WTC11 (cell line): ENCODE measurements at regions not wholly inside any gene's neighbourhood (a gene's known extent, or its start where the extent isn't known, plus 50 kb on each side); places are given as distances from the start of the nearest gene placed in this dataset.

Experiments
- ATAC-seq: fragments of 200-7000 bp; cut with Tn5 transposase; 2 replicates; pipeline ENCODE4 v1.10.0; 2021; ENCODE audit warnings: mild to moderate bottlenecking, moderate library complexity
- CTCF ChIA-PET: fragments of 300-600 bp; sonication (Branson Sonifier 250); formaldehyde crosslinking; loops from one replicate; lab custom pipeline; 2021; ENCODE audit warnings: antibody characterized with exemption; lab: Charles Lee
- POLR2A ChIA-PET: fragments of 350-600 bp; sonication (Branson Sonifier 250); formaldehyde crosslinking; loops from one replicate; lab custom pipeline; 2021; ENCODE audit warnings: antibody characterized with exemption; lab: Charles Lee
- DNase-seq: peaks from one replicate; pipeline ENCODE4 v3.0.0; 2021; ENCODE audit warnings: low spot score
- H3K27ac Mint-ChIP-seq: 2 replicates; pipeline ENCODE4 v1.8.0; 2021; ENCODE audit warnings: mixed read lengths
- H3K27me3 Mint-ChIP-seq: 2 replicates; pipeline ENCODE4 v1.8.0; 2021; ENCODE audit warnings: low read depth, mild to moderate bottlenecking, moderate library complexity, mixed read lengths
- H3K36me3 Mint-ChIP-seq: 2 replicates; pipeline ENCODE4 v1.8.0; 2021; ENCODE audit warnings: mixed read lengths
- H3K4me1 Mint-ChIP-seq: 2 replicates; pipeline ENCODE4 v1.8.0; 2022; ENCODE audit warnings: mixed read lengths
- H3K4me3 Mint-ChIP-seq: 2 replicates; pipeline ENCODE4 v1.8.0; 2021; ENCODE audit warnings: mild to moderate bottlenecking, moderate library complexity, mixed read lengths
- H3K9me3 Mint-ChIP-seq: 2 replicates; pipeline ENCODE4 v1.8.0; 2021; ENCODE audit warnings: mixed read lengths
- MYBL2 ChIP-seq: sonication (generic); formaldehyde crosslinking; IDR thresholded peaks from 2 replicates; pipeline ENCODE4 v1.8.1; 2023; ENCODE audit warnings: mild to moderate bottlenecking, moderate library complexity, missing genetic modification reagents
- TCF7 ChIP-seq: sonication (generic); formaldehyde crosslinking; IDR thresholded peaks from 2 replicates; pipeline ENCODE4 v1.8.0; 2022; ENCODE audit warnings: mild to moderate bottlenecking, low read depth, missing genetic modification reagents, moderate library complexity
- TP53 ChIP-seq: sonication (generic); formaldehyde crosslinking; IDR thresholded peaks from 2 replicates; pipeline ENCODE4 v1.8.1; 2023; ENCODE audit warnings: mild to moderate bottlenecking, missing genetic modification reagents
- ZNF317 ChIP-seq: sonication (generic); formaldehyde crosslinking; IDR thresholded peaks from 2 replicates; pipeline ENCODE4 v1.8.1; 2023; ENCODE audit warnings: low read depth, mild to moderate bottlenecking, moderate library complexity, missing genetic modification reagents, borderline replicate concordance
- TF ChIP-seq, protein P1 (sequence below): sonication (generic); formaldehyde crosslinking; IDR thresholded peaks from 2 replicates; pipeline ENCODE4 v1.8.0; 2023; ENCODE audit warnings: missing genetic modification reagents, mild to moderate bottlenecking, borderline replicate concordance
- TF ChIP-seq, protein P2 (sequence below): sonication (generic); formaldehyde crosslinking; conservative IDR thresholded peaks from 2 replicates; pipeline ENCODE4 v1.8.1; 2023; ENCODE audit warnings: mild to moderate bottlenecking, low read depth, missing genetic modification reagents, moderate library complexity
- TF ChIP-seq, protein P3 (sequence below): sonication (generic); formaldehyde crosslinking; IDR thresholded peaks from 2 replicates; pipeline ENCODE4 v1.8.0; 2022; ENCODE audit warnings: mild to moderate bottlenecking, missing genetic modification reagents
- TF ChIP-seq, protein P4 (sequence below): sonication (generic); formaldehyde crosslinking; IDR thresholded peaks from 2 replicates; pipeline ENCODE4 v1.8.1; 2022; ENCODE audit warnings: missing genetic modification reagents, borderline replicate concordance
- TF ChIP-seq, protein P5 (sequence below): sonication (generic); formaldehyde crosslinking; IDR thresholded peaks from 2 replicates; pipeline ENCODE4 v1.8.1; 2022; ENCODE audit warnings: low read depth, mild to moderate bottlenecking, moderate library complexity, missing genetic modification reagents, borderline replicate concordance

DNA sequence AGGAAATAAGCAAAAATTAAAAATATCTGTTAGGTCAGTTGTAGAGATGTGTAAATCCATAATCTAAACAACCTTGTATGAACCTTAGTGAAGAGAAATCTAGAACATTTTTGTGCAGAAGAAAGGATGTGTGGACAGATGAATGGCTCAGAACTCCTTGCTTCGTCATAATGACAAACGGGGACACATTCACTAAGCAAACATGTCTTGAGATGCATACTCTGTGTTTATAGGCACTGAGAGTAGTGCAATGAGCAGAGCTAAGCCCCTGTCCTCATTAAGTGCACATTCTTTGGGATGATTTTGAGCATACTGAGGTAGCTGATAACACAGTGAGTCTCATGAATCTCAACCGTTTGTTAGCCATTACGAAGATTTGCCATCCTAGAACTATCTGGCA lies 360.6 kb upstream of the ANKRD30A start (continued):
- TF ChIP-seq, protein P1, sequence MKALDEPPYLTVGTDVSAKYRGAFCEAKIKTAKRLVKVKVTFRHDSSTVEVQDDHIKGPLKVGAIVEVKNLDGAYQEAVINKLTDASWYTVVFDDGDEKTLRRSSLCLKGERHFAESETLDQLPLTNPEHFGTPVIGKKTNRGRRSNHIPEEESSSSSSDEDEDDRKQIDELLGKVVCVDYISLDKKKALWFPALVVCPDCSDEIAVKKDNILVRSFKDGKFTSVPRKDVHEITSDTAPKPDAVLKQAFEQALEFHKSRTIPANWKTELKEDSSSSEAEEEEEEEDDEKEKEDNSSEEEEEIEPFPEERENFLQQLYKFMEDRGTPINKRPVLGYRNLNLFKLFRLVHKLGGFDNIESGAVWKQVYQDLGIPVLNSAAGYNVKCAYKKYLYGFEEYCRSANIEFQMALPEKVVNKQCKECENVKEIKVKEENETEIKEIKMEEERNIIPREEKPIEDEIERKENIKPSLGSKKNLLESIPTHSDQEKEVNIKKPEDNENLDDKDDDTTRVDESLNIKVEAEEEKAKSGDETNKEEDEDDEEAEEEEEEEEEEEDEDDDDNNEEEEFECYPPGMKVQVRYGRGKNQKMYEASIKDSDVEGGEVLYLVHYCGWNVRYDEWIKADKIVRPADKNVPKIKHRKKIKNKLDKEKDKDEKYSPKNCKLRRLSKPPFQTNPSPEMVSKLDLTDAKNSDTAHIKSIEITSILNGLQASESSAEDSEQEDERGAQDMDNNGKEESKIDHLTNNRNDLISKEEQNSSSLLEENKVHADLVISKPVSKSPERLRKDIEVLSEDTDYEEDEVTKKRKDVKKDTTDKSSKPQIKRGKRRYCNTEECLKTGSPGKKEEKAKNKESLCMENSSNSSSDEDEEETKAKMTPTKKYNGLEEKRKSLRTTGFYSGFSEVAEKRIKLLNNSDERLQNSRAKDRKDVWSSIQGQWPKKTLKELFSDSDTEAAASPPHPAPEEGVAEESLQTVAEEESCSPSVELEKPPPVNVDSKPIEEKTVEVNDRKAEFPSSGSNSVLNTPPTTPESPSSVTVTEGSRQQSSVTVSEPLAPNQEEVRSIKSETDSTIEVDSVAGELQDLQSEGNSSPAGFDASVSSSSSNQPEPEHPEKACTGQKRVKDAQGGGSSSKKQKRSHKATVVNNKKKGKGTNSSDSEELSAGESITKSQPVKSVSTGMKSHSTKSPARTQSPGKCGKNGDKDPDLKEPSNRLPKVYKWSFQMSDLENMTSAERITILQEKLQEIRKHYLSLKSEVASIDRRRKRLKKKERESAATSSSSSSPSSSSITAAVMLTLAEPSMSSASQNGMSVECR (CRISPR knock-in tag): no peak
- TF ChIP-seq TP53 (CRISPR knock-in tag) (no peak), ZNF317 (CRISPR knock-in tag) (no peak), MYBL2 (CRISPR knock-in tag) (no peak)
- TF ChIP-seq, protein P2, sequence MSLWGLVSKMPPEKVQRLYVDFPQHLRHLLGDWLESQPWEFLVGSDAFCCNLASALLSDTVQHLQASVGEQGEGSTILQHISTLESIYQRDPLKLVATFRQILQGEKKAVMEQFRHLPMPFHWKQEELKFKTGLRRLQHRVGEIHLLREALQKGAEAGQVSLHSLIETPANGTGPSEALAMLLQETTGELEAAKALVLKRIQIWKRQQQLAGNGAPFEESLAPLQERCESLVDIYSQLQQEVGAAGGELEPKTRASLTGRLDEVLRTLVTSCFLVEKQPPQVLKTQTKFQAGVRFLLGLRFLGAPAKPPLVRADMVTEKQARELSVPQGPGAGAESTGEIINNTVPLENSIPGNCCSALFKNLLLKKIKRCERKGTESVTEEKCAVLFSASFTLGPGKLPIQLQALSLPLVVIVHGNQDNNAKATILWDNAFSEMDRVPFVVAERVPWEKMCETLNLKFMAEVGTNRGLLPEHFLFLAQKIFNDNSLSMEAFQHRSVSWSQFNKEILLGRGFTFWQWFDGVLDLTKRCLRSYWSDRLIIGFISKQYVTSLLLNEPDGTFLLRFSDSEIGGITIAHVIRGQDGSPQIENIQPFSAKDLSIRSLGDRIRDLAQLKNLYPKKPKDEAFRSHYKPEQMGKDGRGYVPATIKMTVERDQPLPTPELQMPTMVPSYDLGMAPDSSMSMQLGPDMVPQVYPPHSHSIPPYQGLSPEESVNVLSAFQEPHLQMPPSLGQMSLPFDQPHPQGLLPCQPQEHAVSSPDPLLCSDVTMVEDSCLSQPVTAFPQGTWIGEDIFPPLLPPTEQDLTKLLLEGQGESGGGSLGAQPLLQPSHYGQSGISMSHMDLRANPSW (CRISPR knock-in tag): no peak

DNA sequence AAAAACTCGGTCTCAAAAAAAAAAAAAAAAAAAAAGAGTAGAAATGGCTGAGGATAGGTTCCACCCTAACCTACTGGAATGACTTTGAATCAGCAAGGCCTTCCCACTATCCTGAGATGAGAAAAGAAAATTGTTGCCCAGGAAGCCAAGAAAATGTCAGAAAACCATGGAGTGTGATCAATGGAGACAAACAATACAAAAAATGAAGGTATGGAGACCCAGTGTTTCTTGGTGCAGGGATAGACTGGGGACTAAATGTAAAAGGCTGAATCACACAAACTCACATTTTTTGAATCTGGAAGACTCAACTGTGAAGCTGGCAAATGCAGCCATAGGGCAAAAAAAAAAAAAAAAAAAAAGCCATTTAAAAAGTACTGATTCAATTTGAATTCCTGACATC lies 364.3 kb upstream of the ANKRD30A start:
- Mint-ChIP-seq H3K9me3 (no peaks in the 10 kb centered on the region), H3K4me3 (no peak overlapping the region), H3K36me3 (no peaks in the 10 kb centered on the region), H3K27ac (no peak overlapping the region), H3K4me1 (no peaks in the 10 kb centered on the region), H3K27me3 (no peaks in the 10 kb centered on the region)
- ATAC-seq (no peak), DNase-seq (no peak)
- TF ChIP-seq, protein P3, sequence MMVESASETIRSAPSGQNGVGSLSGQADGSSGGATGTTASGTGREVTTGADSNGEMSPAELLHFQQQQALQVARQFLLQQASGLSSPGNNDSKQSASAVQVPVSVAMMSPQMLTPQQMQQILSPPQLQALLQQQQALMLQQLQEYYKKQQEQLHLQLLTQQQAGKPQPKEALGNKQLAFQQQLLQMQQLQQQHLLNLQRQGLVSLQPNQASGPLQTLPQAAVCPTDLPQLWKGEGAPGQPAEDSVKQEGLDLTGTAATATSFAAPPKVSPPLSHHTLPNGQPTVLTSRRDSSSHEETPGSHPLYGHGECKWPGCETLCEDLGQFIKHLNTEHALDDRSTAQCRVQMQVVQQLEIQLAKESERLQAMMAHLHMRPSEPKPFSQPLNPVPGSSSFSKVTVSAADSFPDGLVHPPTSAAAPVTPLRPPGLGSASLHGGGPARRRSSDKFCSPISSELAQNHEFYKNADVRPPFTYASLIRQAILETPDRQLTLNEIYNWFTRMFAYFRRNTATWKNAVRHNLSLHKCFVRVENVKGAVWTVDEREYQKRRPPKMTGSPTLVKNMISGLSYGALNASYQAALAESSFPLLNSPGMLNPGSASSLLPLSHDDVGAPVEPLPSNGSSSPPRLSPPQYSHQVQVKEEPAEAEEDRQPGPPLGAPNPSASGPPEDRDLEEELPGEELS: no peak
- TF ChIP-seq ZNF317 (CRISPR knock-in tag) (no peak), TCF7 (CRISPR knock-in tag) (no peak)
- TF ChIP-seq, protein P4, sequence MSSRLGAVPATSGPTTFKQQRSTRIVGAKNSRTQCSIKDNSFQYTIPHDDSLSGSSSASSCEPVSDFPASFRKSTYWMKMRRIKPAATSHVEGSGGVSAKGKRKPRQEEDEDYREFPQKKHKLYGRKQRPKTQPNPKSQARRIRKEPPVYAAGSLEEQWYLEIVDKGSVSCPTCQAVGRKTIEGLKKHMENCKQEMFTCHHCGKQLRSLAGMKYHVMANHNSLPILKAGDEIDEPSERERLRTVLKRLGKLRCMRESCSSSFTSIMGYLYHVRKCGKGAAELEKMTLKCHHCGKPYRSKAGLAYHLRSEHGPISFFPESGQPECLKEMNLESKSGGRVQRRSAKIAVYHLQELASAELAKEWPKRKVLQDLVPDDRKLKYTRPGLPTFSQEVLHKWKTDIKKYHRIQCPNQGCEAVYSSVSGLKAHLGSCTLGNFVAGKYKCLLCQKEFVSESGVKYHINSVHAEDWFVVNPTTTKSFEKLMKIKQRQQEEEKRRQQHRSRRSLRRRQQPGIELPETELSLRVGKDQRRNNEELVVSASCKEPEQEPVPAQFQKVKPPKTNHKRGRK (CRISPR knock-in tag): no peak
- TF ChIP-seq, protein P5, sequence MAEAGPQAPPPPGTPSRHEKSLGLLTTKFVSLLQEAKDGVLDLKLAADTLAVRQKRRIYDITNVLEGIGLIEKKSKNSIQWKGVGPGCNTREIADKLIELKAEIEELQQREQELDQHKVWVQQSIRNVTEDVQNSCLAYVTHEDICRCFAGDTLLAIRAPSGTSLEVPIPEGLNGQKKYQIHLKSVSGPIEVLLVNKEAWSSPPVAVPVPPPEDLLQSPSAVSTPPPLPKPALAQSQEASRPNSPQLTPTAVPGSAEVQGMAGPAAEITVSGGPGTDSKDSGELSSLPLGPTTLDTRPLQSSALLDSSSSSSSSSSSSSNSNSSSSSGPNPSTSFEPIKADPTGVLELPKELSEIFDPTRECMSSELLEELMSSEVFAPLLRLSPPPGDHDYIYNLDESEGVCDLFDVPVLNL (CRISPR knock-in tag): no peak
- ChIA-PET CTCF (interaction anchor here (0.6 to 0.7 kb wide), 2 partner anchors 109 to 237 kb away, joined by 3 to 4 read pairs; no protein-coding TSS in a partner anchor), POLR2A (no interaction called here)
